Cardiac muscle cell (in vitro differentiated cells and primary cell): ENCODE measurements at regions not wholly inside any gene's neighbourhood (a gene's known extent, or its start where the extent isn't known, plus 50 kb on each side); places are given as distances from the start of the nearest gene placed in this dataset.

Experiments
- DNase-seq, 2 donors: peaks; one replicate each; pipeline versions ENCODE4 v3.0.0 to v3.0.0-alpha.2; 2010 to 2017; ENCODE audit warnings: low read depth in 1 of 2, low spot score in 1 of 2
- H3K27ac ChIP-seq: fragments of 200-600 bp; sonication (generic); 2 replicates; pipeline ENCODE4 v1.5.1; 2016
- H3K27me3 ChIP-seq: fragments of 200-600 bp; sonication (generic); 2 replicates; pipeline ENCODE4 v1.6.0; 2016; ENCODE audit warnings: control low read depth
- H3K36me3 ChIP-seq: fragments of 200-600 bp; sonication (generic); 2 replicates; pipeline ENCODE4 v1.5.1; 2016; ENCODE audit warnings: control low read depth
- H3K4me1 ChIP-seq: fragments of 200-600 bp; sonication (generic); 2 replicates; pipeline ENCODE4 v1.8.1; 2017; ENCODE audit warnings: low read depth, mild to moderate bottlenecking, mixed run types
- H3K4me3 ChIP-seq: fragments of 200-600 bp; sonication (generic); 2 replicates; pipeline ENCODE4 v1.5.1; 2016; ENCODE audit warnings: mild to moderate bottlenecking
- H3K9me3 ChIP-seq: fragments of 200-600 bp; sonication (generic); 2 replicates; pipeline ENCODE4 v1.5.1; 2017; ENCODE audit warnings: low read depth, mild to moderate bottlenecking, control low read depth
- TF ChIP-seq, protein P1 (sequence below): IDR thresholded peaks from 2 replicates; pipeline ENCODE4 v1.5.1; 2012; ENCODE audit warnings: low read depth, mild to moderate bottlenecking, low read length

DNA sequence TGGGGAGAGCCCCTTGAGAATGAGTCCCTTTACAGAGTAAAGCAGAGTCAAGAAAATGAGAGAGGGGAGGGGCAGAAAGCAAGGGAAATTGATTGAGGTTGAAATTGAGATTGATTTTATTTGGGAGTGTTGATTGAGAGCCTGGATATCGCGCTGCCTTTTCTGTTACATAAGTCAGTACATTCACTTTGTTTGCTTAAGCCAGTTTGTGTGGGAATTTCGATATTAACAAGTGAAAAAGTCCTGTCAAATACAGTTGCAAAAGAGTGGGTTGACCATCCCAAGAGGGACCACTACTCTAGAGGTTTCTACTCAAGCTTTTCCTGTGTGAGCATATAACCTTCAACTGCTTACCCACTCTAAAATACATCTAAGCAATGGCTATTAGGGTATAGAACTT lies 331.4 kb upstream of the AZI2 start:
- TF ChIP-seq, protein P1, sequence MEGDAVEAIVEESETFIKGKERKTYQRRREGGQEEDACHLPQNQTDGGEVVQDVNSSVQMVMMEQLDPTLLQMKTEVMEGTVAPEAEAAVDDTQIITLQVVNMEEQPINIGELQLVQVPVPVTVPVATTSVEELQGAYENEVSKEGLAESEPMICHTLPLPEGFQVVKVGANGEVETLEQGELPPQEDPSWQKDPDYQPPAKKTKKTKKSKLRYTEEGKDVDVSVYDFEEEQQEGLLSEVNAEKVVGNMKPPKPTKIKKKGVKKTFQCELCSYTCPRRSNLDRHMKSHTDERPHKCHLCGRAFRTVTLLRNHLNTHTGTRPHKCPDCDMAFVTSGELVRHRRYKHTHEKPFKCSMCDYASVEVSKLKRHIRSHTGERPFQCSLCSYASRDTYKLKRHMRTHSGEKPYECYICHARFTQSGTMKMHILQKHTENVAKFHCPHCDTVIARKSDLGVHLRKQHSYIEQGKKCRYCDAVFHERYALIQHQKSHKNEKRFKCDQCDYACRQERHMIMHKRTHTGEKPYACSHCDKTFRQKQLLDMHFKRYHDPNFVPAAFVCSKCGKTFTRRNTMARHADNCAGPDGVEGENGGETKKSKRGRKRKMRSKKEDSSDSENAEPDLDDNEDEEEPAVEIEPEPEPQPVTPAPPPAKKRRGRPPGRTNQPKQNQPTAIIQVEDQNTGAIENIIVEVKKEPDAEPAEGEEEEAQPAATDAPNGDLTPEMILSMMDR: no peak
- Histone ChIP-seq H3K4me3 (no peak overlapping the region), H3K9me3 (no peaks in the 10 kb centered on the region), H3K4me1 (no peaks in the 10 kb centered on the region), H3K27ac (no peak overlapping the region), H3K36me3 (no peaks in the 10 kb centered on the region), H3K27me3 (no peaks in the 10 kb centered on the region)
- DNase-seq: no peak

- Histone ChIP-seq H3K36me3 (no peaks in the 10 kb centered on the region), H3K4me3 (no peak overlapping the region), H3K27ac (no peak overlapping the region), H3K4me1 (no peaks in the 10 kb centered on the region), H3K9me3 (no peaks in the 10 kb centered on the region), H3K27me3 (no peaks in the 10 kb centered on the region)
- TF ChIP-seq, protein P1: no peak
- DNase-seq: no peak
These were observed 333.5 kb upstream of the AZI2 start for GRCh38 chr3:28682121-28682520.

DNA sequence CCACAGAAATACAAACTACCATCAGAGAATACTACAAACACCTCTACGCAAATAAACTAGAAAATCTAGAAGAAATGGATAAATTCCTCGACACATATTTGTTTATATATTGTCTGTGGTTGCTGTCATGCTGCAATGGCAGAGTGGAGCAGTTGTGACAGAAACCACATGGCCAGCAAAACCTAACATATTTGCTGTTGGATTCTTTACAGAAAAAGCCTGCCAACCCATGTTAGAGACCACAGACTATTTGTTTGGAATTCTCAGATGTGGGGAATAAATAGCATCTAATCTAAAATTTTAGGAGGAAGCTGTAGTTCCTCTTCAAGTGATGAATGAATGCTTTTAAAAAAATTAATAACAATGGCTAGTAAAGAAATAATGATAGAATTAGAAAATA lies 341.6 kb upstream of the AZI2 start:
- Histone ChIP-seq H3K4me1 (no peaks in the 10 kb centered on the region), H3K9me3 (no peaks in the 10 kb centered on the region), H3K4me3 (no peak overlapping the region), H3K27me3 (no peaks in the 10 kb centered on the region), H3K27ac (no peak overlapping the region), H3K36me3 (no peaks in the 10 kb centered on the region)
- no peak for DNase-seq
- TF ChIP-seq, protein P1: no peak

DNA sequence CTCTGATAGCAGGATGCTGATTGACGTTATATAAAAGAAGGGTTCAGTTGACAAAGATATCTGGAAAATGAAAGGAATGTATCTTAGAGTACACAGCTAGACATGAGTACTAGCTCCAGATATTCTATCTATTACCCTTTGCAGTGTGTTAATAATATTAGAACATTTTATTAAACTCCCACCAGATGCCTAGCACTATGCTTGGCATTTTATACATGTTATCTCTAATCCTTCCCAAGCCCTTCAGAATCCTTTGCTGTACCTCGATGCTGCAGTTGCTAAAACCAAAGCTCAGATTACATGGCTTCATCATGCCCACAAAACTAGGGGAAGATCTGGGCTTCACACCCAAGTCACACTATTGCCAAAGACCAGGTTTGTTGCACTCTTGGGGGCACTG lies 350.1 kb upstream of the AZI2 start:
- no peaks in the 10 kb centered on the region for H3K36me3 ChIP-seq
- no peaks in the 10 kb centered on the region for H3K27me3 ChIP-seq
- H3K4me3 ChIP-seq: no peak overlapping the region
- H3K9me3 ChIP-seq: no peaks in the 10 kb centered on the region
- no peak overlapping the region for H3K27ac ChIP-seq
- TF ChIP-seq, protein P1: no peak
- H3K4me1 ChIP-seq: no peaks in the 10 kb centered on the region
- DNase-seq: no peak

DNA sequence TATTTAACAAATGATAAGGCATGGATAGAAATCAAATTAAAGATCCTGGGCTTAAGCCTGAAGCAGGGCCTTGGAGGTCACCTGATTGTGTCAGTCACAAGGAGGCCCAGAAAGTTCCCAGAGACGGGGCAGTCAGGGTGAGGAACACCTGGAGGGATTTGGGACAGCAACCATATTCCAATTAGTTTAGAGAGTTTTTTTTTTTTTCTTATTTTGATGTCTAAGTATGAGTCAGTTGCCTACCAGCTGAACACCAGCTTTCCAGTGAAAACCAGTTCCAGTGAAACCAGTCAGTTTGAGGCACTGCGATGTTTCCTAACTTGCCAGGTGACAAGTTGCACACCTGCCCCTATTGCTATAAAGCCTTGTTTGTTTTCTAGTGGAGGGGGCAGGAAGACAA lies 350.7 kb upstream of the AZI2 start:
- H3K4me3 ChIP-seq: no peak overlapping the region
- H3K4me1 ChIP-seq: no peaks in the 10 kb centered on the region
- H3K9me3 ChIP-seq: no peaks in the 10 kb centered on the region
- TF ChIP-seq, protein P1: no peak
- DNase-seq: no peak
- no peaks in the 10 kb centered on the region for H3K36me3 ChIP-seq
- no peaks in the 10 kb centered on the region for H3K27me3 ChIP-seq
- H3K27ac ChIP-seq: no peak overlapping the region

- H3K4me3 ChIP-seq: no peak overlapping the region
- DNase-seq: no peak
- no peaks in the 10 kb centered on the region for H3K27me3 ChIP-seq
- TF ChIP-seq, protein P1: no peak
- no peak overlapping the region for H3K27ac ChIP-seq
- H3K4me1 ChIP-seq: no peaks in the 10 kb centered on the region
- no peaks in the 10 kb centered on the region for H3K36me3 ChIP-seq
- no peaks in the 10 kb centered on the region for H3K9me3 ChIP-seq
These were observed 352.1 kb upstream of the AZI2 start for GRCh38 chr3:28700728-28701127.
